Panc1 (cell line): ENCODE measurements at regions not wholly inside any gene's neighbourhood (a gene's known extent, or its start where the extent isn't known, plus 50 kb on each side); places are given as distances from the start of the nearest gene placed in this dataset.

Experiments
- ATAC-seq: fragments of 200-7000 bp; cut with Tn5 transposase; 2 replicates; pipeline ENCODE4 v1.9.1; 2020; ENCODE audit warnings: mild to moderate bottlenecking, moderate library complexity
- BruUV-seq: library from RNA; stranded (reverse); fragments of 400-500 nt; replicated peaks from 2 replicates; lab custom pipeline; 2021; lab: Mats Ljungman, UMichigan
- CTCF ChIA-PET: fragments of 300-600 bp; sonication (Branson Sonifier 250); formaldehyde crosslinking; loops from one replicate; lab custom pipeline; 2022; ENCODE audit warnings: antibody characterized with exemption; lab: Charles Lee
- POLR2A ChIA-PET: fragments of 300-600 bp; sonication (Branson Sonifier 250); formaldehyde crosslinking; loops from one replicate; lab custom pipeline; 2022; ENCODE audit warnings: antibody characterized with exemption; lab: Charles Lee
- DNase-seq: peaks from one replicate; pipeline ENCODE4 v3.0.0-alpha.2; 2010; ENCODE audit warnings: low read depth, low spot score
- H3K27ac ChIP-seq: 2 replicates; pipeline ENCODE4 v1.5.1; 2011; ENCODE audit warnings: mild to moderate bottlenecking, low read length, inconsistent platforms
- H3K27me3 ChIP-seq: fragments of 200-500 bp; sonication (Bioruptor generic); 2 replicates; pipeline ENCODE4 v1.6.0; 2014; ENCODE audit warnings: low read length, inconsistent platforms; ENCODE audit not compliant: control insufficient read depth, insufficient read depth
- H3K36me3 ChIP-seq: fragments of 200-500 bp; sonication (Bioruptor generic); 2 replicates; pipeline ENCODE4 v1.5.1; 2014; ENCODE audit warnings: inconsistent platforms, mild to moderate bottlenecking, low read length, moderate library complexity; ENCODE audit not compliant: control insufficient read depth, insufficient read depth
- H3K4me1 ChIP-seq: 2 replicates; pipeline ENCODE4 v1.5.1; 2011; ENCODE audit warnings: inconsistent platforms, mild to moderate bottlenecking, low read length, moderate library complexity; ENCODE audit not compliant: control insufficient read depth, insufficient read depth
- H3K4me3 ChIP-seq, 2 experiments: 2 replicates each; pipeline ENCODE4 v1.5.1; 2011 to 2012; ENCODE audit warnings: low read depth in 2 of 2, low read length in 2 of 2, mild to moderate bottlenecking in 2 of 2, inconsistent platforms in 1 of 2, moderate library complexity in 1 of 2
- H3K9me3 ChIP-seq: fragments of 200-500 bp; sonication (Bioruptor generic); 2 replicates; pipeline ENCODE4 v1.5.1; 2014; ENCODE audit warnings: low read depth, mild to moderate bottlenecking, inconsistent platforms, low read length, moderate library complexity; ENCODE audit not compliant: control insufficient read depth, insufficient read depth
- CTCF ChIP-seq: fragments of 450-650 bp; IDR thresholded peaks from 2 replicates; pipeline ENCODE4 v1.5.1; 2017; ENCODE audit warnings: mild to moderate bottlenecking
- POLR2AphosphoS5 ChIP-seq: IDR thresholded peaks from 2 replicates; pipeline ENCODE4 v1.6.1; 2012; ENCODE audit warnings: mild to moderate bottlenecking, low read depth, low read length, moderate library complexity
- REST ChIP-seq, 2 experiments: IDR thresholded peaks; 2 replicates each; pipeline ENCODE4 v1.6.1; 2011 to 2012; ENCODE audit warnings: low read depth in 2 of 2, control low read depth in 1 of 2, low read length in 1 of 2, mild to moderate bottlenecking in 1 of 2, moderate library complexity in 1 of 2; ENCODE audit not compliant: insufficient read depth in 1 of 2
- SIN3A ChIP-seq: IDR thresholded peaks from 2 replicates; pipeline ENCODE4 v1.6.1; 2012; ENCODE audit warnings: low read depth, mild to moderate bottlenecking, low read length, moderate library complexity, borderline replicate concordance; ENCODE audit not compliant: insufficient read depth
- TCF7L2 ChIP-seq: IDR thresholded peaks from 2 replicates; pipeline ENCODE4 v1.6.1; 2011; ENCODE audit warnings: mild to moderate bottlenecking, low read depth, low read length, inconsistent platforms
- in situ Hi-C: cut with HindIII; loops from 2 replicates; pipeline ENCODE4 v1.10.0; 2016; ENCODE audit warnings: low sequenced_read_pairs, low pct_unique_long_range_greater_than_20kb
- intact Hi-C: fragments of 100-400 bp; cut with micrococcal nuclease; formaldehyde crosslinking; loops from one replicate; pipeline ENCODE4 v1.10.0; 2022; ENCODE audit not compliant: unreplicated experiment

GRCh38 chr4:23947826-23948225 is 58.0 kb upstream of the PPARGC1A start:
- POLR2A ChIA-PET = no interaction called here
- H3K4me3 ChIP-seq = no peak overlapping the region

GRCh38 chr4:23946299-23946698 is 56.5 kb upstream of the PPARGC1A start:
- no TSS peak for BruUV-seq
- Histone ChIP-seq H3K4me1 (no peaks in the 10 kb centered on the region), H3K27ac (no peak overlapping the region), H3K27me3 (no peaks in the 10 kb centered on the region), H3K9me3 (no peaks in the 10 kb centered on the region), H3K36me3 (no peaks in the 10 kb centered on the region), H3K4me3 (no peak overlapping the region)
- in situ Hi-C loops (no loop called here), intact Hi-C loops (no loop called here)
- ATAC-seq (no peak), DNase-seq (no peak)
- POLR2A ChIA-PET = no interaction called here
- CTCF ChIA-PET = no interaction called here
- TF ChIP-seq CTCF = no peak
- no peak for TF ChIP-seq TCF7L2
- no peak for TF ChIP-seq POLR2AphosphoS5
- TF ChIP-seq SIN3A = no peak
- TF ChIP-seq REST (IDR thresholded peaks at IDR 0.05; ENCODE audit: insufficient read depth in 1 of 2, low read depth in 2 of 2, low read length in 1 of 2) = no peak

More at GRCh38 chr4:23947826-23948225, 58.0 kb upstream of the PPARGC1A start:
- TF ChIP-seq SIN3A (no peak), TCF7L2 (no peak)
- in situ Hi-C loops (no loop called here), intact Hi-C loops (no loop called here)
- H3K36me3 ChIP-seq = no peaks in the 10 kb centered on the region
- BruUV-seq = no TSS peak
- CTCF ChIA-PET = no interaction called here
- no peak overlapping the region for H3K27ac ChIP-seq
- H3K4me1 ChIP-seq = no peaks in the 10 kb centered on the region
- no peaks in the 10 kb centered on the region for H3K9me3 ChIP-seq
- no peak for ATAC-seq
- H3K27me3 ChIP-seq = no peaks in the 10 kb centered on the region
- DNase-seq = no peak

- ATAC-seq (no peak), DNase-seq (no peak)
- no peaks in the 10 kb centered on the region for H3K27me3 ChIP-seq
- ChIA-PET CTCF (no interaction called here), POLR2A (no interaction called here)
- no peaks in the 10 kb centered on the region for H3K4me1 ChIP-seq
- no TSS peak for BruUV-seq
- intact Hi-C loops (no loop called here), in situ Hi-C loops (no loop called here)
- TF ChIP-seq CTCF (no peak), POLR2AphosphoS5 (no peak), SIN3A (no peak), TCF7L2 (no peak), REST (IDR thresholded peaks at IDR 0.05; ENCODE audit: insufficient read depth in 1 of 2, low read depth in 2 of 2, low read length in 1 of 2) (no peak)
- no peak overlapping the region for H3K27ac ChIP-seq
- H3K36me3 ChIP-seq = no peaks in the 10 kb centered on the region
- H3K9me3 ChIP-seq = no peaks in the 10 kb centered on the region
- no peak overlapping the region for H3K4me3 ChIP-seq
These were observed 55.7 kb upstream of the PPARGC1A start for GRCh38 chr4:23945451-23946017.
